ENCODE measurements at regions not wholly inside any gene's neighbourhood (a gene's known extent, or its start where the extent isn't known, plus 50 kb on each side); places are given as distances from the start of the nearest gene placed in this dataset.

DNA sequence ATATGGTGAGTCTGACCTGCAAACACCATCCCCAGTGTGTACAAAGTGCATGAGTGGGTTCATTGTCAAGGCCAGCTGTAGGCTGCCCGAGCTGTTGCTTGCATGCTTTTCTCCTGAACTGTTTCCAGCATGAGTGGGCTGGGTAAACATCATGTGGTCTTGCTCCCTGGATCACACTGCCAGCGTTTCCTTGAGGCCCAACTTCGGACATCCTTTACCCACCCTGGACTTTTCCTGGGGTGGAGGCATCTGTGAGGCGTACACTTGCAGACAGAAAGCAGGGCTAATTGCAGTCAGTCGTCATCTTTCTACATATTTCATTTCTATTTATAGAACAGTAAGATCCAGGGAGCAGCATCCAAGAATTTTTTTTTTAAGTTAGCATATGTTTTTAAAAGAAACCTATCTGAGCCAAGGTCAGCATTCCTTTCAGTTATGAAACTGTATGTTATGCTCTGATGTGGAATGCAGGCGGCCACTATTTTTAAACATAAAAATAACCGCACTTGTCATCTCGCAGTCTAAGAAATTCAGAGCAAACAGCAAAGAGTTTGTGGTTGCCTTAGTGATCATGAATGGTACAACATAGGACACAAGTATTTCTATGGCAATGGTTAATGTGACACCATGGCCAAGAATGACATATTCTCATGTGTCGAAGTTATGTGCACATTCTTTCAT is 106.5 kb upstream of the DMRT1 start:
- TF ChIP-seq CTCF (conservative IDR thresholded peaks at IDR 0.05 in 1 of 2, IDR thresholded peaks at IDR 0.05 in 1 of 2; ENCODE audit: low read depth in 1 of 2, low read length in 2 of 2) = no peak
- TF ChIP-seq EZH2 (IDR thresholded peaks at IDR 0.05; ENCODE audit: low read length, missing control alignments) = no peak

Data from fibroblast of lung (primary cell).